Activated CD8-positive, alpha-beta memory T cell treated with anti-CD3 and anti-CD28 coated beads, Interleukin-2, amount 50 U/mL, for 24 hours (primary cell): ENCODE measurements at regions not wholly inside any gene's neighbourhood (a gene's known extent, or its start where the extent isn't known, plus 50 kb on each side); places are given as distances from the start of the nearest gene placed in this dataset.
"Not testable (repeated sequence)": the region's sequence is repeated elsewhere in the genome, so short reads cannot be mapped to it uniquely, and the experiment has no call there.

Source experiments
- DNase-seq: peaks from one replicate; pipeline ENCODE4 v3.0.0-alpha.2; 2020; ENCODE audit errors: extremely low read depth

GRCh38 chr3:20326541-20326940, 140.5 kb upstream of the SGO1 start:
- DNase-seq, result no peak

DNA sequence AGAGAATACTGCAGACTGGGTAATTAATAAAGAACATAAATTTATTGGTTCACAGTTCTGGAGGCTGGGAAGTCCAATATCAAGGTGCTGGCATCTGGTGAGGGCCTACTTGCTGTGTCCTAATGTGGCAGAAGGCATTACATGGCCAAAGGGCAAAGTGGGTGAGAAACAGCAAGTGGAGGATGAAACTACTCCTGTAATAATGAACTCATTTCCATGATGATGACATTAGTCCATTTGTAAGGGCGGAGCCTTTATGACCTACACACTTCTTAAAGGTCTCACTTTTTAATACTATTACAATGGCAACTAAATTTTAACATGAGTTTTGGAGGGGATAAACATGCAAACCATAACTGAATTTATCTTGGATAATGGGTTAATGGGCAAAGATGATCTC, 139.6 kb upstream of the SGO1 start:
- no peak for DNase-seq

DNA sequence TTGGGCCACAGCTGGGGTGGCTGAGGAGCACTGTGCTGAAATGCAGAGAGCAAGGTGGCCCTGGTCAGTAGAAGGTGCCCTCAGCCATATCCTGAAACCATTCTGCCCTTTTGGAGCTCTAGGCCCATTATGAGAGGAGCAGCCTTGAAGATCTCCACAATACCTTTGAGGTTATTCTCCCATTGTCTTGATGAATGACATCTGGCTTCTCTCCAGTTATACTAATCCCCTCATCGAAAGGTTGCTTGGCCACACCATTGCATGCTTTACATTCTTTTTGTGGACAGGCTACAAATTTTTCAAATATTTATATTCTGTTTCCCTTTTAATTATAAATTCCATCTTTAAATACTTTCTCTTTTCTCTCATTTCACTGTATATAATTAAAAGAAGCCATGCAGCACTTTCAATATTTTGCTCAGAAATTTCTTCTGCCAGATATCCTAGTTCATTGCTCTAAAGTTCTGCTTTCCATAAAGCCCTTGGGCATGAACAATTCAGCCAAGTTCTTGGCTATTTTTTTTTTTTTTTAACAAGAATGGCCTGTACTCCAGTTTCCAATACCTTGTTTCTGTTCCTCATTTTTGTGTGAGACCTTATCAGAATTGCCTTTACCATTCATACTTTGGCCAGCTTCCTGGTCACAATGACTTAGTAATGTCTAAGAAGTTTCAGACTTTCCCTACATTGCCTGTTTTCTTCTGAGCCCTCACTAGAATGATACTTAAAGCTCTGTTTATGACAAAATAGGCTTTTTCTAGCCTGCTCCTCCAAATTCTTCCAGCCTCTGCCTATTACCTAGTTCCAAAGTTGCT, 138.9 kb upstream of the SGO1 start:
- DNase-seq, result no peak

- no peak for DNase-seq
Measured at GRCh38 chr3:20323307-20323927, 137.4 kb upstream of the SGO1 start.

DNA sequence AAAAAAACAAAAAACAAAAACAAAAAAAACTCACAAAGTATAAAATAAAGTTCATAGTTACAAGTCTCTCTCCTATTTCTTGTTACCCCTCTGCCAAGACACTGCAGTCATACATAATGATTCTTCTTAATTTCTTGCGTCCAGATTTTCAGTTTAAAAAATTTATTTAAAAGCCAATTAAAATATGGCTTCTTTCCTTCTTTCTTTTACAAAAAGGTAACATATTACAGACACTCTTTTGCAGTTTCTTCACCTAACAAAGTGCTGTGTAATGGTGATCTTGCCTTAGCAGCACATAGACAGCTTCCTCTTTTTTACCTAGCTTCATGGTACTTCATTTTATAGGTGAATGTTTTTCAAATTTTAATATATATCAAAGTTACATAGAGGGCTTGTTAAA, 136.1 kb upstream of the SGO1 start:
- no peak for DNase-seq

GRCh38 chr3:20321391-20322047, 135.5 kb upstream of the SGO1 start:
- no peak for DNase-seq

GRCh38 chr3:20320489-20320888, 134.5 kb upstream of the SGO1 start:
- no peak for DNase-seq

DNA sequence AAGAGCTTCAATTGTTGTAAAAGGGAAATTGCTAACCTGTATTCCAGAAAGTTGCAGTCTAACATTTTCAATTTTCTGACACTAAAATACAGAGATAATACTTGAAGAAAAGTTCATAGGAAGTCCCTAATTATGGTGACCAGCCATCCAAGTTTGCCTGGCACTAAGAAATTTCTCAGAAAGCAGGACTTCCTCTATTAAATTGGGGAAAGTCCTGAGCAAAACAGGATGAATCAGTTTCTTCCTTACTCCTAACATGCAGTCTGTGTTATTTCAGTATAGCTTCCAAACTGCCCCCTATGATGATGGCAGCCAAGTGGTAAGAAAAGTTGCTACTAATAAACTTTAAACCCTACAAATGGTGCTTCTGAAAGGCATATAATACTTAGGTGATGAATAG, 133.5 kb upstream of the SGO1 start:
- no peak for DNase-seq

GRCh38 chr3:20317616-20318015, 131.6 kb upstream of the SGO1 start:
- DNase-seq, result no peak

GRCh38 chr3:20316238-20316637, 130.2 kb upstream of the SGO1 start:
- no peak for DNase-seq

DNA sequence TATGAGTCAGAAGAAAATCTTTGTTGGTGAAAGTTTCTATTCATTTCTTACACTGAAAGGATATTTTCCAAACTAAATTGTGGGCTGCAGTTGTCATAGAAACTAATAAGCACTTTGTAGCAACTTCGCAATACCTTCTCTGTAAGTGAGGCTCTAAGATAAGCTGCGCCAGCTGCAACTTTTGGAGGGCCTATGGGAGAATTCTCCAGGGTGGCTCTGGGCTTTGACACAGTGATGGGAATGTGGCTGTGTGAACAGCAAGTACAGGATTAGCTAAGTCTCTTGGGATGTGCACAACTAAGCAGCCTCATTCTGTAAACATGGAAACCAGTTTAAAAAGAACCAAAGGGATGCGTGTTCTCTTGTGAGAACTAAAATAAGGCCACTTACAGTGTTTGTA, 124.6 kb upstream of the SGO1 start:
- no peak for DNase-seq

DNA sequence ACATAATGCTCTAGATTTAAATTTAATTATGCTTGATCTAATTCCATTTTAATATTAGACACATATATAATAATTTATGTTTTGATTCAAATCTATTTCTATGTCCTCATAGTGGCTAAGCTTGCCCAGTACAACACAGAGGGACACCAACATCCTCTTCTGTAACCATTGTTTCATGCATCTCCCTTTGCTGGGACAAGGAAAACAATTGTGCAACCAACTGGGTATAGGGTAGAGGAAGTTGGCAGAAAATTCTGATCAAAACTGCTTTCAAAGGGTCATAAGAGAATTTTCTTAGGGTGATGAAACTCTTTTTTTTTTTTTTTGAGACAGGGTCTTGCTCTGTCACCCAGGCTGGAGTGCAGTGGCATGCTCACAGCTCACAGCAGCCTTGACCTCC, 121.4 kb upstream of the SGO1 start:
- no peak for DNase-seq

DNA sequence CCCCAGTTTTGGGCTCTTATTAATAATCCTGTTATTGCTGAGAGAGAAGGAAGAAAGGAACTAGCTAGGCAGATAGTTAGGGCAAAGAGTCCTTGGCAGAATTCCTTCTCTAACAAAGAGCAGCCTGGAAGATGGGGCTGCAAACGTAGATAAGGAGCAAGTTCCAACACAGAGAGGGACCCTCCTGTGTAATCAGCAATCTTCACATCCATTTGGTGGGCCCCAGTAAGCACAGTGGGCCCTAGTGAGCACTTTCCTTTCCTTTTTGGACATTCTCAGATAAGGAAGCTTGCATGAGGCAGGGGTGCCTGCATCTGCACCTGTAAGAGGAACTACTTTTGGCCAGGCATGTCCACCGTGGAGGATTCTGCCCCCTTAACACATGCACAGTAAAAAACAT, 119.6 kb upstream of the SGO1 start:
- no peak for DNase-seq

DNA sequence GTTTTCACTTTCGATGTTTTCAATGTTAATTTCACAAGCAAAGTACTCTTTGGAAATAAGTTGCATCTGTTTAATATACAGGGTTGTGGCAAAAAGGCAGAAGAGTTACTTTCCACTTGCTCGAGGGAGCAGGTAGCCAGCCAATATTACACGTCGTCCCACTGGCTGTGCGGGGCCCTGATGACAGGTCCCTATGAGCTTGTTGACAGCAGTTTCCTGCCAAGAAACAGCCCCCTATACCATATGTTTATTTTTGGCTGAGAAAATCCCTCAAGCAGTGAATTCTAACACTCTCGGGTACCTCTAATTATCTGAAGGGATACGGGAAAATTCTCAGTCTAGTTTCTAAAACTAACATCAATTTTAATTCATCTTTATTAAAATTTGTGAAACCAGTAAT, 116.8 kb upstream of the SGO1 start:
- no peak for DNase-seq

DNA sequence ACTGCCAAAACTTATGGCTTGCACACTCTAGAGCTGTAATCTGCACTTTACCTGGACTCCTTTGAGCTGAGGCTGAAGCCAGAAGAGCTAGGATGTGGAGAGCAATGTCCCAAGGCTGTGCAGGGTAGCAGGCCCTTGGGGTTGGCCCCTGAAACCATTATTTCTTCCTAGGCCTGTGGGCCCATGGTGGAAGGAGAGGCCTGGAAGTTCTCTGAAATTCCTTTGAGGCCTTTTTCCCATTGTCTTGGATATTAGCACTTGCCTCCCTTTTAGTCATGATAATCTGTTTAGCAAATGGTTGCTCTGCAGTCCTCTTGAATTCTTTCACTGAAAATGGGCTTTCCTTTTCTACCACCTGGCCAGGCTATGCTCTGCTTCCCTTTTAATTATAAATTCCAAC, 102.0 kb upstream of the SGO1 start:
- no peak for DNase-seq

- no peak for DNase-seq
Measured at GRCh38 chr3:20280257-20280656, 94.3 kb upstream of the SGO1 start.

GRCh38 chr3:20265977-20266376, 80.0 kb upstream of the SGO1 start:
- not testable (repeated sequence) for DNase-seq

- no peak for DNase-seq
Measured at GRCh38 chr3:20264900-20265567, 79.0 kb upstream of the SGO1 start.

GRCh38 chr3:20258371-20258770, 72.4 kb upstream of the SGO1 start:
- DNase-seq, result no peak

DNA sequence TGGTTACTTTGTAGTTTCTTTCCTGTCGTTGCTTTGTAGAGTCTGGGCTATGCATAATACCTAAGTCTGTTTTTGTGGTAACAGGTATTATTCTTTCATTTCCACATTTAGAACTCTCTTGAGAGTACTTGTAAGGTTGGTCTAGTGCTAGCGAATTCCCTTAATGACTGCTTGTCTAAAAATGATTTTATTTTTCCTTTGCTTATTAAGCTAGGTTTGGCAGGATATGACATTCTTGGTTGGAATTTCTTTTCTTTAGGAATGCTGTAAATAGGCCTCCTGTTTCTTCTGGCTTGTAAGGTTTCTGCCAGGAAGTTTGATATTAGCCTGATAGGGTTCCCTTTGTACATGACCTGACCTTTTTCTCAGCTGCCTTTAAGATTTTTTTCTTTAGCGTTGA, 70.1 kb upstream of the SGO1 start:
- no peak for DNase-seq

- no peak for DNase-seq
Measured at GRCh38 chr3:20254268-20255117, 68.5 kb upstream of the SGO1 start.

DNA sequence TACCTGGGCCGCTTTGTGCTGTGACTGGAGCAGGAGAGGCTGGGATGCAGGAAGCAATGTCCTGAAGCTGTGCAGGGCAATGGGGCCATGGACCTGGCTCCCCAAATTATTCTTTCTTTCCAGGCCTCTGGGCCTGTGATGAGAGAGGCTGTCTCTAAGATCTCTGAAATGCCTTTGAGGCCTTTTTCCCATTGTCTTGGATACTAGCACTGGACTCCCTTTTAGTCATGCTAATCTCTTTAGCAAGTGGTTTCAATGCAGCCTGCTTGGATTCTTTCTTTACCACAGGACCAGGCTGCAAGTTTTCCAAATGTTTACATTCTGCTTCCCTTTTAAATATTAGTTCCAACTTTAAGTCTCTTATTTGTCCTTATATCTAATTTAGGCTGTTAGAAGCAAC, 64.8 kb upstream of the SGO1 start:
- no peak for DNase-seq
